ENCODE measurements at regions not wholly inside any gene's neighbourhood (a gene's known extent, or its start where the extent isn't known, plus 50 kb on each side); places are given as distances from the start of the nearest gene placed in this dataset.
"Not testable (repeated sequence)": the region's sequence is repeated elsewhere in the genome, so short reads cannot be mapped to it uniquely, and the experiment has no call there.

GRCh38 chr22:47628477-47629272 is 866.2 kb downstream of the TBC1D22A start:
- no peak for DNase-seq (ENCODE audit: low read depth)

GRCh38 chr22:47627556-47628253 is 865.3 kb downstream of the TBC1D22A start:
- no peak for DNase-seq (ENCODE audit: low read depth)

GRCh38 chr22:47626428-47627390 is 864.3 kb downstream of the TBC1D22A start:
- DNase-seq (ENCODE audit: low read depth): no peak

- no peak for DNase-seq (ENCODE audit: low read depth)
Observed at GRCh38 chr22:47625531-47626427, 863.3 kb downstream of the TBC1D22A start.

- no peak for DNase-seq (ENCODE audit: low read depth)
Observed at GRCh38 chr22:47625013-47625385, 862.5 kb downstream of the TBC1D22A start.

- DNase-seq (ENCODE audit: low read depth): no peak
Observed at GRCh38 chr22:47624252-47625012, 862.0 kb downstream of the TBC1D22A start.

- no peak for DNase-seq (ENCODE audit: low read depth)
Observed at GRCh38 chr22:47623763-47624148, 861.3 kb downstream of the TBC1D22A start.

- no peak for DNase-seq (ENCODE audit: low read depth)
Observed at GRCh38 chr22:47623066-47623762, 860.8 kb downstream of the TBC1D22A start.

GRCh38 chr22:47622541-47622940 is 860.1 kb downstream of the TBC1D22A start:
- no peak for DNase-seq (ENCODE audit: low read depth)

GRCh38 chr22:47621253-47621652 is 858.8 kb downstream of the TBC1D22A start:
- no peak for DNase-seq (ENCODE audit: low read depth)

- no peak for DNase-seq (ENCODE audit: low read depth)
Observed at GRCh38 chr22:47620391-47620790, 857.9 kb downstream of the TBC1D22A start.

GRCh38 chr22:47619631-47620030 is 857.2 kb downstream of the TBC1D22A start:
- no peak for DNase-seq (ENCODE audit: low read depth)

GRCh38 chr22:47618180-47619010 is 855.9 kb downstream of the TBC1D22A start:
- no peak for DNase-seq (ENCODE audit: low read depth)

GRCh38 chr22:47617186-47617585 is 854.7 kb downstream of the TBC1D22A start:
- no peak for DNase-seq (ENCODE audit: low read depth)

GRCh38 chr22:47616396-47617020 is 854.1 kb downstream of the TBC1D22A start:
- no peak for DNase-seq (ENCODE audit: low read depth)

- no peak for DNase-seq (ENCODE audit: low read depth)
Observed at GRCh38 chr22:47615051-47615450, 852.6 kb downstream of the TBC1D22A start.

GRCh38 chr22:47613606-47614350 is 851.3 kb downstream of the TBC1D22A start:
- DNase-seq (ENCODE audit: low read depth): no peak

GRCh38 chr22:47613181-47613580 is 850.7 kb downstream of the TBC1D22A start:
- DNase-seq (ENCODE audit: low read depth): not testable (repeated sequence)

Measured in HS-5 (cell line).